Body of pancreas (tissue), 4 donors: ENCODE measurements at regions not wholly inside any gene's neighbourhood (a gene's known extent, or its start where the extent isn't known, plus 50 kb on each side); places are given as distances from the start of the nearest gene placed in this dataset.

Experiments used
- ATAC-seq: fragments of 150-250 bp; one replicate; pipeline ENCODE4 v1.9.1; 2016
- DNase-seq, 4 donors: peaks; one replicate each; pipeline ENCODE4 v3.0.0-alpha.2; 2019
- H3K27ac ChIP-seq, 4 donors: fragments of 200-600 bp; sonication (generic); 1 replicate in 3 of 4; 2 replicates in 1 of 4; pipeline versions ENCODE4 v1.5.1 to v1.6.1; 2016 to 2019; ENCODE audit warnings: mild to moderate bottlenecking in 1 of 4, mixed read lengths in 1 of 4, moderate library complexity in 1 of 4
- H3K27me3 ChIP-seq, 2 donors: fragments of 200-600 bp; sonication (generic); one replicate each; pipeline ENCODE4 v1.6.0; 2016; ENCODE audit warnings: mild to moderate bottlenecking in 1 of 2
- H3K36me3 ChIP-seq, 2 donors: fragments of 200-600 bp; sonication (generic); replicated peaks in 1 of 2; 2 replicates each; pipeline ENCODE4 v1.5.1; 2016; ENCODE audit warnings: low read depth in 2 of 2; ENCODE audit not compliant: insufficient read depth in 1 of 2
- H3K4me1 ChIP-seq: fragments of 200-600 bp; sonication (generic); one replicate; pipeline ENCODE4 v1.6.0; 2016
- H3K4me3 ChIP-seq, 2 donors: fragments of 200-600 bp; sonication (generic); 1 replicate in 1 of 2; 2 replicates in 1 of 2; pipeline ENCODE4 v1.5.1; 2016 to 2019
- H3K9me3 ChIP-seq, 3 donors: fragments of 200-600 bp; sonication (generic); 1 replicate in 2 of 3; 2 replicates in 1 of 3; pipeline ENCODE4 v1.5.1; 2016
- POLR2A ChIP-seq, 3 donors: fragments of 450-650 bp; IDR thresholded peaks; one replicate each; pipeline ENCODE4 v1.6.1; 2016; ENCODE audit warnings: antibody characterized with exemption in 3 of 3, mild to moderate bottlenecking in 2 of 3
- WGBS, 2 donors: methylation state at CpG; one replicate each; pipeline ENCODE4 v1.1.5; 2017; 5-methylcytosine and 5-hydroxymethylcytosine counted together
- intact Hi-C: fragments of 100-400 bp; cut with DNase I; formaldehyde crosslinking; loops from one replicate; pipeline ENCODE4 v1.15.1; 2023
- TF ChIP-seq, protein P1 (sequence below), 7 experiments: fragments of 450-650 bp in 4 of 7; fragments of 200-600 bp in 3 of 7; sonication (generic) in 3 of 7; IDR thresholded peaks; one replicate each; pipeline ENCODE4 v1.5.1; 2016 to 2019; ENCODE audit warnings: antibody characterized with exemption in 7 of 7

DNA sequence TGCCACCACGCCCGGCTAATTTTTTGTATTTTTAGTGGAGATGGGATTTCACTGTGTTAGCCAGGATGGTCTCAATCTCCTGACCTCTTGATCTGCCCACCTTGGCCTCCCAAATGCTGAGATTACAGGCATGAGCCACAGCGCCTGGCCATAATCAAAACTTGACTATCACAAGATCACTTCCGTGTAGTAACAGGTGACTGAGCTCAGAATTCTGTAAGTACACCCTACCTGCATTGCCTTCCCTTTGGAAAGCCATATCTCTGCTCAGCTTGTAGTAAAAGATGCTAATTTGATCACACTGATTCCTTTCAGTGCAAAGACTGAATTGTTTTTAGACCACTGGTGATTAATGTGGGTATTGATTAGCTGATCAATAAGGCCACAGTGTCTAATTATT, 167.1 kb downstream of the SHOX2 start:
- Histone ChIP-seq H3K27ac (no peak overlapping the region), H3K4me3 (no peak overlapping the region), H3K36me3 (no peaks in the 10 kb centered on the region), H3K4me1 (no peaks in the 10 kb centered on the region), H3K27me3 (no peaks in the 10 kb centered on the region), H3K9me3 (no peaks in the 10 kb centered on the region)
- TF ChIP-seq, protein P1, sequence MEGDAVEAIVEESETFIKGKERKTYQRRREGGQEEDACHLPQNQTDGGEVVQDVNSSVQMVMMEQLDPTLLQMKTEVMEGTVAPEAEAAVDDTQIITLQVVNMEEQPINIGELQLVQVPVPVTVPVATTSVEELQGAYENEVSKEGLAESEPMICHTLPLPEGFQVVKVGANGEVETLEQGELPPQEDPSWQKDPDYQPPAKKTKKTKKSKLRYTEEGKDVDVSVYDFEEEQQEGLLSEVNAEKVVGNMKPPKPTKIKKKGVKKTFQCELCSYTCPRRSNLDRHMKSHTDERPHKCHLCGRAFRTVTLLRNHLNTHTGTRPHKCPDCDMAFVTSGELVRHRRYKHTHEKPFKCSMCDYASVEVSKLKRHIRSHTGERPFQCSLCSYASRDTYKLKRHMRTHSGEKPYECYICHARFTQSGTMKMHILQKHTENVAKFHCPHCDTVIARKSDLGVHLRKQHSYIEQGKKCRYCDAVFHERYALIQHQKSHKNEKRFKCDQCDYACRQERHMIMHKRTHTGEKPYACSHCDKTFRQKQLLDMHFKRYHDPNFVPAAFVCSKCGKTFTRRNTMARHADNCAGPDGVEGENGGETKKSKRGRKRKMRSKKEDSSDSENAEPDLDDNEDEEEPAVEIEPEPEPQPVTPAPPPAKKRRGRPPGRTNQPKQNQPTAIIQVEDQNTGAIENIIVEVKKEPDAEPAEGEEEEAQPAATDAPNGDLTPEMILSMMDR (IDR thresholded peaks at IDR 0.05), result no peak
- TF ChIP-seq POLR2A (IDR thresholded peaks at IDR 0.05), result no peak
- no peak for ATAC-seq
- intact Hi-C loops, result no loop called here
- no peak for DNase-seq
- 54 to 74% methylated on average over 4 of the region's 4 CpGs for WGBS, 2 donors

DNA sequence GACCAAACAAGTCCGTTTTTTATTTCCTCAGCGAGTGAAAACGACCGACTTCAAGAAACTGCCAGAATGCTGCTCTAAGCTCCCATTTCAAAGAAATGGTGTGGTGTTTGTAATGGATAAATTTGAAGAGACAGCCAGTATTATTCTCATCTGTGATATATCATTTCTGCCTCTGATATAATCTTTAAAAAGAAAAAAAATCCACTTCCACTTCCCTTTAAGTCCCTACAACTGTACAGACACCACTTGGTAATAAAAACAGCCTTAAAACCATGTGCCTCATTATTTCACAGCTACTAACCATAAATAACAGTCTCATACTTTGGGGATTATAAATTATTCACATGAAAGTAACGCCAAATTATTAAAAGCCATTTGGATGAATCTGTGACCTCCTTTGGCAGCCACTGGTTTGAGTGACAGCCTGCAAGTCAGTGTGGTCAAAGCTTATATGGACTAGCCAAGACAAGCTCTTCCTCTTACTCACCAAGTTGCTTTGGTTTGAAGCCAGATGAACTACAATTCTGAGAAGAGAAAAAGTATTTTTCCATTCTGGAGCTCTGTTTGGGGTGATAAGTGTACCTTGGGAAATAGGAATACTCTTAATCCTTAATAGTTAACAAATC, 168.0 kb downstream of the SHOX2 start:
- Histone ChIP-seq H3K9me3 (no peaks in the 10 kb centered on the region), H3K4me1 (no peaks in the 10 kb centered on the region), H3K27ac (no peak overlapping the region), H3K4me3 (no peak overlapping the region), H3K36me3 (no peaks in the 10 kb centered on the region), H3K27me3 (no peaks in the 10 kb centered on the region)
- intact Hi-C loops, result no loop called here
- no peak for TF ChIP-seq POLR2A (IDR thresholded peaks at IDR 0.05)
- TF ChIP-seq, protein P1 (IDR thresholded peaks at IDR 0.05), result no peak
- ATAC-seq (no peak), DNase-seq (peak in 1 of 4 donors; percentile 3)
- WGBS, 2 donors, result 72 to 76% methylated on average over 5 of the region's 5 CpGs

DNA sequence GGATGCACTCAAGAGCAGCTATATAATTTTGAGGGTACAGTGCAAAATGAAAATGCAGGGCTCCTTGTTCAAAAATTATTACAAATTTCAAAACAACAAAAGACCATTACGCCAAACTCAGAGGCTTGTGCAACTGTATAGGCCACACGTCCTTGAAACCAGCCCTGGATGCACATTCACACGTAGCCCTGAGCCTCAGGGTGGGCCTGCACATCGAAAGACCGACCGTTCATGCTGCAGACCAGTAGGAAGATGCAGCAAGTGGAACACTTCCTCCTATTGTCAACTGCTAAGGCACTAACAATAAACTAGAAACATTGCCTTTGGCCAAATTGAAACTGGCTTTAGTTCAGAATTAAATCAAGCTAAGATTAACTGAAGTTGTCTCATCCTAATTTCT, 174.7 kb downstream of the SHOX2 start:
- ATAC-seq, result no peak
- no peaks in the 10 kb centered on the region for H3K4me1 ChIP-seq
- DNase-seq, result no peak
- no peaks in the 10 kb centered on the region for H3K9me3 ChIP-seq
- no peak overlapping the region for H3K27ac ChIP-seq
- intact Hi-C loops, result no loop called here
- no peak overlapping the region for H3K4me3 ChIP-seq
- 71 to 87% methylated on average over 6 of the region's 6 CpGs for WGBS, 2 donors
- H3K36me3 ChIP-seq, result no peaks in the 10 kb centered on the region
- no peaks in the 10 kb centered on the region for H3K27me3 ChIP-seq
- TF ChIP-seq, protein P1 (IDR thresholded peaks at IDR 0.05), result no peak

DNA sequence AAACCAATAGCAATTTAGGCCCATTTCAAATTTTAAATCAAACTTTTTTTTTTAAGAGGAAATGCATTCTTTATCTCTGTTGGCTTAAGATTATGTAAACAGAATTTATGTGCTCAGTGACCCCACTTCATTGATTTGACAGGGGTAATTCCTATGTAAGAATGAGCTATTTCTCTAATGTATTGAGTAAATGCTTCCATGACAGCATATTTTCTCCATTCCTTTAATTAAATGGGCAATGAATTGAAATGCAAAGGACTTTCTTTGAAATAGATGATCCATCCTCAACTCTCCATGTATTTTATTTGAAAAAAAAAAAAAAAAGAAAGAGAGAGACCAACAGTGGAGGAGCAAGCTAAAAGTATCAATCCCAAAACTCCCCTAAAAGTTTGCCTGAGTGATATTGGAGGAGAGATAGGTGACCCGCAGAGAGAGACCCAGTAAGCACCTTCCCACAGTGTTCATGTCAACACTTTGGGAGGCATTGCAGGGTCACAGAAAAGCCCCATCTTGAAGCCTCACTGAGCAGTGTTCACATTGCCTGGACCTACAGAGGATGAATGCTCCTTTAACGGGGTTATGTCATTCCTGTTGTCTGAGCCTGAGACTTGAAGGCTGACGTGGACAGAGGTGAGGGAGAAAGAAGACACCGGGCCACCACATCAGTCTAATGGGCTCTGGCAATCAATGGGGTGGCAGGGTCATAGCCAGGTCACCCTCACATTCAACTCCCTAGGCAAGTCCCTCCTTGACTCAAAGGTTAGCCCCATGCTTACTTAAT, 176.0 kb downstream of the SHOX2 start:
- 56 to 61% methylated on average over 4 of the region's 4 CpGs for WGBS, 2 donors
- no peaks in the 10 kb centered on the region for H3K27me3 ChIP-seq
- H3K36me3 ChIP-seq, result no peaks in the 10 kb centered on the region
- TF ChIP-seq POLR2A (IDR thresholded peaks at IDR 0.05), result no peak
- TF ChIP-seq, protein P1 (IDR thresholded peaks at IDR 0.05), result no peak
- intact Hi-C loops, result no loop called here
- no peak overlapping the region for H3K27ac ChIP-seq
- H3K9me3 ChIP-seq, result no peaks in the 10 kb centered on the region
- H3K4me1 ChIP-seq, result no peaks in the 10 kb centered on the region
- no peak for ATAC-seq
- no peak for DNase-seq
- H3K4me3 ChIP-seq, result no peak overlapping the region

DNA sequence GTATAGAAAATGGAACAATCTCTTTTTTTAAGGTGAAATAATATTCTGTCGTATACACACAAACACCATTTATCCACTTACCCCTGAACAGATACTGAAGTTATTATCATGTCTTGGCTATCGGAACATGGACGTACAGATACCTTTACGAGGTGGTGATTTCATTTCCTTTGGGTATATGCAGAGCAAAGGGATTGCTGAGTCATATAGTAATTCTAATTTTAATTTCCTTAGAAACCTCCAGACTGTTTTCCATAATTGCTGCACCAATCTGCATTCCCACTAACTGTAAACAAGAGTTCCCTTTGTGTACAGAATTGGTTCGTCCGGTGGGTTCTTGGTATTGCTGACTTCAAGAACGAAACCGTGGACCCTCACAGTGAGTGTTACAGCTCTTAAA, 179.4 kb downstream of the SHOX2 start:
- Histone ChIP-seq H3K4me1 (no peaks in the 10 kb centered on the region), H3K36me3 (no peaks in the 10 kb centered on the region), H3K4me3 (no peak overlapping the region), H3K9me3 (no peaks in the 10 kb centered on the region), H3K27me3 (no peaks in the 10 kb centered on the region), H3K27ac (no peak overlapping the region)
- 73 to 76% methylated on average over 8 of the region's 8 CpGs for WGBS, 2 donors
- TF ChIP-seq, protein P1 (IDR thresholded peaks at IDR 0.05), result no peak
- no peak for TF ChIP-seq POLR2A (IDR thresholded peaks at IDR 0.05)
- intact Hi-C loops, result no loop called here
- no peak for DNase-seq
- ATAC-seq, result no peak
